ELR (cell line): ENCODE measurements at regions not wholly inside any gene's neighbourhood (a gene's known extent, or its start where the extent isn't known, plus 50 kb on each side); places are given as distances from the start of the nearest gene placed in this dataset.
"Not testable (repeated sequence)": the region's sequence is repeated elsewhere in the genome, so short reads cannot be mapped to it uniquely, and the experiment has no call there.

Experiments
- DNase-seq: peaks from one replicate; pipeline ENCODE4 v3.0.0-alpha.2; 2015; ENCODE audit warnings: low read depth

DNA sequence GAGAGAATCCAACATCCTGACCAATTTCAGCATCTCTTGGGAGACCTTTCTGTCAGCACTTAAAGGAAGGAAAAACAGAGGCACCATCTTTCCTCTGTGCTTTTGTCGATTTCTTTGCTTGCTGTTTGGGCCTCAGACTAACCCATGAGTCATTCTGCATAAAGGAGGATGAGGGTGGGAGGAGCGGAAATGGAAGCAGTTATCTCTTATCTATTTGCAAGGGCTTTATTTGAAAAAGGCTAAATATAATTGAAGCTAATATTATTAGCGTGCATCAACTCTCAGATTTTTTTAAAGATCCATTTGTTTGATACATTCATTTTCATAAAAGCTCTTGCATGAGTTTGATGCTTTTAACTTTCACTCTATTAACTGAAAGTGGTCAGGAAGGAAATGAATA lies 72.9 kb downstream of the ZNF622 start:
- peak; percentile 33 for DNase-seq

DNA sequence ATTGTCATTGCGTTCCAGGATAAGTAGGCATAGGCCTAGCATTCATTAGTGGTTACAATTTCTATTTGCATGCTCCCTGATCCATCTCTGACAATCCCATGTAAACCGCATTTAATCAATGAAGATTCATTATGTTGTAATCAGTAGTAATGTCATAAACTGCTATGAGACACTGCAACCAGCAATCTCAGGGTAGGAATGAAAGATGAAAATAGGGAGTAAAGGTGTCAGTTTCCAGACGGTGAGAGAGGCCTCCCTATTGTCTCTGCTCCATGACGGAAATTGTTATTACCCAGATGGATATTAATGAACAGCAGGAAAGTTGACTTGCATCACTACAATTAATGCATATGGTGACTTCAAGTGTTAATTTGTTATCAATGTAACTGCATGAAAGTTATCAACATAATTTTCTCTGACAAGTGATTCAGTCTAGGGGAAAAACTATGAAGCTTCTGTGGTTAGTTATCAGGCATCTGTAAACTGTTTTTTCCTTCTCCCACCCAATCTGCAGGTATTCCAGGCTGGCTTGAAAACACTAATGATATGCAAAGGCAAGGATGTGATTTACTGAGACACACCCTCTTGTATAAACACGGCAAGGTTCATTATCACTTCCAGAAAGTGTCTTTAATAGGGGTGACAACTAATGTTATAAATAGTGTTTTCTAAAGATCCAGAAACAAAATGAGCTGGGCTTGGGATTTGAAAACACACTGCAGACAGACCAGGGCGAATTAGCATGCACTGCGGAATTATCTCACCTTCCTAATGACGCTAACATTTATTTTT lies 73.5 kb downstream of the ZNF622 start:
- no peak for DNase-seq

DNA sequence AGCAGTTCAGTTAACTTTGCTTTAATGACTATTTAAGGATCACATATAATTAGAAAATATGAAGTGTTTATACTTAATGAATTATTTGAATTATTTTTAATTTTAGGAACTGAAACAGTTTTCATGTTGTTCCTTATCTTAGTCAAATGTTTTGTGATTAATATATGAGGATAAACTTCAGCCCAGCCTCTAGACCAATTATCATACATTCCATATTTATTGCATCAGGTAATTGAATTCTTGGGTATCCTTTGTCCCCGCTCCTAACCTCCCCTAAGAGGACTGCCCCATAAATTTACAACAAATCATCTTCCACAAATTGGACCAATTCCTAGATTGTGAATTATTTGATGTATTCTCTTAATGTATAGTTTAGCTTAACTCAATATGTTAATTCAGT lies 74.8 kb downstream of the ZNF622 start:
- DNase-seq, result no peak

DNA sequence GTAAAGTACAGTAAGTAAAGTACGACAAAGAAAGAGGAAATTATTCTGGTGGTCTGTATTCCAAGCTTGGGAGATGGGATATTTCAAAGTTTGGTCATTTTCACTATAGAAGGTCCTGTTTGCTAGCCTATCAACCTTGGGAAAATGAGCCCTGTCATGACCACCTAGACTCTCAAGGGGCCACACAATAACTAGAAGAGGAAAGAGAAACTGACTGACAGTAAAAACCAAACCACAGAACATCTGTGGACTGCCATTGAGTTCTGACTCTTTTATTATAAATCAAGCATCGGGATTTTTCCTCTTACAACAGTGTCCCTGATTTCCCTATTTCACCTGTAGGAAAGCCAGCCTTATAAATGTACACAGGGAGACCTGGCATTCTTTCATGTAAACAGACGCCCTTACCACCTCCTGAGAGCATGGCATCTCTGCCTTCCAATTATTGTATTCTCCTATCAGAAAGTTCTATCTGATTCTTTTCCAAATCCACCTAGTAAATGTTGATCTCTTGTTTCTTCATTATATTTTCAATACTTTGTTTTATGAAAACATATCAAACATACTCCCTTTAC lies 80.0 kb downstream of the ZNF622 start:
- no peak for DNase-seq

DNA sequence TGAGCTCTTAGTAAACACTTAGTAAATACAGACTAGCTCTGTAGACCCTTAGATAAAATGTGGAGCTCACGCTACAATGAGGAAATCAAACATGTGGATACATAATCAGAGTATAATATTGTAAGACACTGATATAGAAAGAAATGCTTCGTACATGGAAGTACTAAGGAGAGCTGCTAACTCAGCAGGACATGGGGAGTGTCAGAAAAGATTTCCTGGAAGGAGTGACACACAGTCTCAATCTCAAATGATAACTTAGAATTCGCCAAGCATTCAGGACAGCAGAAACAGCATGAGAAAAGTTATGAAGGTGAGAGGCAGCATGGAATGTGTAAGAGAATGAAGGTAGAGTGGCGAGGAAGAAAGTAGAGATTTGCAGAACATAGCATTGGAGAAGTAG lies 80.8 kb downstream of the ZNF622 start:
- DNase-seq, result no peak

DNA sequence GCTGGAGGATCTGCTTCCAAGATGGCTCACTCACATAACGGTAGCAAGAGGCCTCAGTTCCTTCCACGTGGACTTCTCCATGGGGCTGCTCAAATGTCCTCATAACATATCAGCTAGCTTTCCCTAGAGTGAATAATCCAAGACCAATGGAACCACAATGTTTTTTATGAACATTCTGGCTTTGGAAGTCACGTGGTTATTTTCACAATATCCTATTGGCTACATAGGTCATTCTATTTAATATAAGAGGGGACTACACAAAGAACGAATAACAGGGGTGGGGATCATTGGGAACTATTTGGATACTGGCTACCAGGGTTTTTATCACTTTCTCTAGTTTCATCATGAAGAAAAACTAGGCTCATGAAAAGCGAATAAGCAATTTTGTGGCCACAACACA lies 81.4 kb downstream of the ZNF622 start:
- no peak for DNase-seq

DNA sequence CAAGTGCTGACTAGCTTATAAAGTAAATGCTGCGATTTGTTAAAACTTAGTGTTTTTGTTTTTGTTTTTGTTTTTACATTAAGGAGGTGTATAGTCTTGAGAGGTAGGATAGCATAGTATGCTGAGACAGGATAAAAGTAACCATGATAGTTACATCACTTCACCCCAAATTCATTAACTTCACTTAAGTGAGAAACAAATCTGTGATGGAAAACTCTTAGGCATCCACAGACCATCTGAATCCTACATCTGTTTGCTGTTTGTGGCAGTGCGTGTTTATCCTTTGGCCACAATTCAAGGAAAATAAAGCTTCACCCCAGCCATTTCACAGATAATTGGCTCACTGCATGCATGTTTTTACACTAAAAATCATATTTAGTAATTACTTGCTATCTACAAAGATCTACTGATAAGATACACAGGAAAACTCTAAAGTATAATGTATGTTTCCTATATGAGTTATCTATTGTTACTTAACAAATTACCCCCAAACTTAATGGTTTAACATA lies 82.0 kb downstream of the ZNF622 start:
- DNase-seq, result no peak

DNA sequence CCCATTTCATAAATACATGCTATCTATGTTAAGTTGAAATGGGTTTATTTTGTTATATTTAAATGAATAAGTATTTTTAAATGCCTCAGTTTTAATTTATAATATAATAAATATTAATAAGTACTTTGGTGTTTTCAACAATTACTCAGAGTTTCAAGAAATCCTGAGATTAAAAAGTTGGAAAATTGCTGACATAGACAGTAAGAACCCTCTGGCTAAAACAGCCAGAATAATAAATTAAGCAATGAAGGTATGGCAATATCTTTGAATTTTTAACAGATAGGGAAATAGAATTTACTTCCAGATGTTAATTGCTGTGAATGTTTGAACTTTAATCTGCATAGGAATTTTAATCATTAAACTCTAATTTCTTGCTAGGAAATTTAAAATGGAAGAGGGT lies 83.6 kb downstream of the ZNF622 start:
- no peak for DNase-seq

DNA sequence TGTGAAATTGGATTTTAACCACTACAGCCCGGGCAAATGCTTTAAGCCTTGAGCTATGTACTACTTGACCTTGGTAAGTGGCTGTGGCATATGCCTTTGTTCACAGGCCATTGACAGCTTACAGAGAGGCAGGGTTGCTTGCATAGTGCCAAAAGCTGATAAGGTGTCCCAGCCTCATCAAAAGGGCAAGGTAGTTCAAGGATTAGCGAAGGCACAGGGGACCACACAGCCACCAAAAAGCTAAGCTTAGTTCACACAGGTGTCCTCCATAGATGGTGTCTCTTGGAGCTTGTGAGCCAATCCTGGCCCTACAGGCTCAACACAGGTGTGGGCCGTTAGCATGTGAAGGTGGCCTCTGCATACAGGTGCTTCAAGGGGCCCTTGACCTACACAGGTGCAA lies 86.8 kb downstream of the ZNF622 start:
- DNase-seq, result no peak

DNA sequence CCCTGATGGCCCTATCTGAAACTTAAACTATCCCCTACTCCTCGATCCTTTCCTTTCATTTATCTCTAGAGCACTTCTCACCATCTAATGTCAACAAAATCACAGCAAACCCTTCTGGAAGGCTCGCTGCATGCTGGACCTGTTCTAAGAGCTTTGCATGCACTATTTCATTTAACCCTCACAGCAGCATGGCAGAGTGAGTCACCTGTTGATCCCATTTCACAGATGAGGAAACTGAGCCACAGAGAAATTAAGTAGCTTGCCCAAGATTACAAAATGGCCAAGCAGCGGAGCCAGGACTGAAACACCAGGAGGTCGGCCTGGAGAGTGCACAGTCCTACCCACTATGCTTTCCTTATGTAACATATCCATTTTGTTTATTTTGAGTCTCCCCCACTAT lies 93.1 kb downstream of the ZNF622 start:
- DNase-seq, result no peak

DNA sequence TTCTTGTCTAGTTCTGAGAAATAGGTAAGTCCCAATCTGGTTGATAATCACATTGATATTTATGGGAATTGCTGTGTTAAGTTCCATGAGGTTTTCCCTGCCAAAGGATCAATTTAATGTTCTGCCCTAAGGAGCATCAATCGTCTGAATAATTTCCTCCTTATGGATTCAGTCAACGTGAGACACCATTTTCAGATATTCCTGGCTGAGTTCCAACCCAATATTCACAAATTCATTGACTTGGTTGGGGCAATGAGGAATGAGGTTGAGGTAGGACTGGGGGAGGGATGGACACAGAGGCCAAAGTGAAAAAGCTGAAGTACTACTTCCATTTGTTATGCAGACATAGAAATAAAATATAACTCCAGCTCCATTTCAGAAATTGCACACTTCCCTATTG lies 99.1 kb downstream of the ZNF622 start:
- DNase-seq, result no peak

DNA sequence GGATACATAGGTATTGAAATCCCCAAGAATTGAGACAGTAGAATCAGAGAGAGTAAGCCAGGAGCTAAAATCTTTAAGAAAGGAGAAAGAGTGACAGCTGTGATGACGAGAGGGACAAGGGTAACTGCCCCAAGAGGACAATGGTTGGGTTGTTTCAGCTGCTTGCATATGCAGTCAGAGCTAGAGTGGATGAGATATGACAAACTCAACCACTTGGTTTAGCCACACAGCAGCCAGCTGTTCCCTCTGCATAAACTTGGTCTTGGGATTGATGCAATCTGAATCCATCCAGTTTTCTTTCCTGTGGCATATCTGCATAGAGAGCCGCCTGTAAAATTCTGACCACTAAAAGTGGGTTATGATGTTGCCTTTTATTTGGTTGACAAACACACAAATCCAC lies 100.7 kb downstream of the ZNF622 start:
- no peak for DNase-seq

DNA sequence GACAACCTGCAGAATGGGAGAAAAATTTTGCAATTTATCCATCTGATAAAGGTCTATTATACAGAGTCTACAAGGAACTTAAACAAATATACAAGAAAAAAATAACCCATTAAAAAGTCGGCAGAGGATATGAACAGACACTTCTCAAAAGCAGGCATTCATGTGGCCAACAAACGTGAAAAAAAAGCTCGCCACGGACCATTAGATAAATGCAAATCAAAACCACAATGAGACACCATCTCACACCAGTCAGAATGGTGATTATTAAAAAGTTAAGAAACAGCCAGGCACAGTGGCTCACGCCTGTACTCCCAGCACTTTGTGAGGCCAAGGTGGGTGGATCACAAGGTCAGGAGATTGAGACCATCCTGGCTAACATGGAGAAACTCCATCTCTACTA lies 112.2 kb downstream of the ZNF622 start:
- DNase-seq, result not testable (repeated sequence)

DNA sequence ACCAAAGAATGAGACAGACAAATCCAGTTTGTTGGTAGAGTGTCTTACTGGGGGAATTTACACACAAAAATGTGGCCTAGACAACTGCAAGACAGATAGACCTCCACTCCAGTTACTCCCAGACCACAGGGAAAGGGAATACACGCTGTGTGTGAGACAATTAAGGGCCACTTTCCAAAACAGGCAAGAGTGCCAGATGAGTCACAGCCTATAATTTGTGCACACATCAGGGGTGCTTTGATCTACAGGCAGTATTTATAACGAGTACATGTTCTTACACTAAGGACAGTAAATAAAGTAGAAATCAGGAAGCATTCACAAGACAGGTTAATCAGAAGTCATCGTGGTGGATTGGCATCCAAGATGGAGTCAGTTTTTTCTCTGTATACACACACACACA lies 114.8 kb downstream of the ZNF622 start:
- DNase-seq, result no peak

DNA sequence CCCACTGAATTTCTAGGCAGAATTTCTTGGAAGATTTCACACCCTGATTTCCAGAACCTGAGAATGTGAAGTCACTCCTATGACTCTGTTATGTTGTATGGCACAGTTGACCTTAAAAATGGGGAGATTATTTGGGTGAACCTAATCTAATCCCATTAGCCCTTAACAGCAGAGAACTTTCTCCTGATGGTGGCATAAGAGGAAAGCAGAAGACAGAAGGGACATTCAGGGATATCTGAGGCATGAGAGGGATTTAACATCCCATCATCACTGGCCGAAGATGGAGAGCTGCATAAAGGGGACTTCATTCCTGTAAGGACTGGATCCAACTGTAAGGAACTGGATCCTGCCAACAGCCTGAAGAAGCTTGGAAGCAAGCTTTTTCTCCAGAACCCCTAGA lies 119.2 kb downstream of the ZNF622 start:
- no peak for DNase-seq

DNA sequence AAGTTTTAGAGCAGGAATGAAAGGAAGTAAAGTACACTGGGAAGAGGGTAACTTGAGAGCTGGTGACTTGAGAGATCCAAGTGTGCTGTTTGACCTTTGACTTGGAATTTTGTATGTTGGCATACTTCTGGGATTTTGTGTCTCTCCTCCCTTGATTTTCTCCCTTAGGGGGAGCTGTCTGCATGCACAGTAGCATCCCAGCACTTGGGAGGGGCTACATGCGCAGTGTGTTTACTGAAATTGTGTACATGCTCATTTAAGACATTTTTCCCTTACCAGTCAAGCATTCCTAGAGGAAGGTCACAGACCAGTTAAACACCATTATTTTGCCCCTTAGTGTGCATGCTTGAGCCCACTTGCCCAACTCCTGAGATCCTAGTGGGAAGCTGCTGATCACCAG lies 120.1 kb downstream of the ZNF622 start:
- DNase-seq, result peak; percentile 40

DNA sequence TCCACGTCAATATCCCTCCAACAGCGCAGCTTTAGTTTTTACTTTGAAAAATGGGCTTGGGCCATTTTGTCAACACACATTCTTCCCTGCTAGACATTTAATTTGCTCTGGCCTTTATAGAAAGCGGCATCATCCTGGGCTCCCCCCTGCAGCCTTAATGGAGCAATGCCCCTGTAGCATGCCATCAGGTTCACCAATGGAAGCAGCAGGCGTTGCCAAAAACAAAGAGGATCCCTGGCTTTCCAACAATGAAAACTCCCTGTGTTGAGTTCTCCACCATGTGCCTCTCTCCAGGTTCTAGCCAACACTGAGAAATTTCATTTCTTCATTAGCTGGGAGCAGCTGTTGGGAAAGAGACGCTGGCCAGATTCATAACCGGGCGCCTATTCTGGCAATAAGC lies 139.5 kb downstream of the ZNF622 start:
- DNase-seq, result no peak

DNA sequence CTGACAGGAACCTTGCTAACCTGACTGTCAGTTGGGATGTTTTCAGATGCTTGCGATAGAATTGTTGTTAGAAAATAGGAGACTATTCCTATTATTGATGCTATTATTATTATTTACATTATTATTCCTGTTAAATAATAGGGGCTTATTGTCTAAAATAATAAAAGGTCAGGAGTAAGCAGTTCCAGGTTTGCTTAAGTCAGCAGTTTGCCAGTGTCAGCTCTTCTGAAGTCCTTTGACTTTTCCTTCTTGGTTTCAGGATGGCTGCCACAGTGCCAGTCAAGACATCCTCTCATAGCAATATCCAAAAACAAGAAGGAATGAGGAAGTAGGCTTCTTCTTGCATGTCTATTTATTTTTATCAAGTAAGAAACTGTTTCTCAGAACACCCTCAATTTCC lies 141.7 kb upstream of the MARCHF11 start:
- DNase-seq, result no peak

DNA sequence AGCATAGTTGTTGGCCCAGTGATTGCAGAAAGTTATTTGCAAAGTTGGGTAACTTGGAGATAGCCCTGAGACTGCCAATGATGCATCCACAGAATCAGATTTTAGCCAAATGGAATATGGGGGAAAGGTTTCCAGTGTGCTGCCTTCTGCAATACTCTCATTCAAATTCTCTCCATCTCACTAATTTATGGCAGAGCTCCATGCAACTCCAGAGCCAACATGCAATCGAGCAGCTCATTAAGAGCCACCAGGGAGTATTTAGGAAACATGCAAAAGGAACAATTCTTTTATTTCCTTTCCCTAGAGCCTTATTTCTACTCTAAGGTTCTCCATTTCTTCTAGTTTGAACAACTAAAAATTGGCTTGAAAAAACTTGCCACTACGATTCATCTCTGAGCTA lies 135.9 kb upstream of the MARCHF11 start:
- DNase-seq, result no peak

DNA sequence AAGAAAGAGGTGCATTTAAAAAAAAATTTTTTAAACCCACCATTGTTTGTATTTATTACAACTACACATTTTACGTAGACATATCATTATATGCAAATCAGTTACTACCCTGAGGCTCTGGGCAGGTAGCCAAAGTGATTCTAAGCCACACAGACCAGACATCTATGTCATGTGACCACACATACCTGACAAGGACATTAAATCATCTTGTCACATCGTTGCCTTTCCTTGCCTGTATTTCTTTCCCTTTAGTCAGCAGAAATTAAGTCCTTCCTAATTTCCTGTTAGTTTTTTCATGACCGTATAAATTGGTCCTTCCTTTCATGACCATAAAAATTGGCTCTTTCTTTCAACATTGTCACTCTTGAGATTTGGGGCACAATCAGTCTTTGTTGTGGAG lies 134.2 kb upstream of the MARCHF11 start:
- no peak for DNase-seq

DNA sequence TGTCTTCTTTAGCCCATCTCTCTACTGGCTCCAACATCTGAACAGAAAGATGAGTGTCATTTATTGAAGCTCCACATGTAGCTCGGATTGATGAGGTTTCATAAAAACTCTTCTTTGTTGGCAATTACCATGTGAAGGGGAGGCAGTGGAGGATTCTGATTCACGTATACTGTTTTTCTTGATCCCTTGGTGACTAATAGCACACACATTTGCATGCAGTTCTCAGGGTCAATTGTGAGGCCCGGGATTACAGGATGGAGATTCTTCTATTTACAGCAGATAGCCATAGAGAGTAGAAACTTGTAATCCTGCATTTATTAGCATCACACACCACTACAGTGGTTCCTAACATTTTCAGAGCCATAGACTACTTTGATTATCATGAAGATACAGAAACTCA lies 133.2 kb upstream of the MARCHF11 start:
- peak; percentile 39 for DNase-seq

DNA sequence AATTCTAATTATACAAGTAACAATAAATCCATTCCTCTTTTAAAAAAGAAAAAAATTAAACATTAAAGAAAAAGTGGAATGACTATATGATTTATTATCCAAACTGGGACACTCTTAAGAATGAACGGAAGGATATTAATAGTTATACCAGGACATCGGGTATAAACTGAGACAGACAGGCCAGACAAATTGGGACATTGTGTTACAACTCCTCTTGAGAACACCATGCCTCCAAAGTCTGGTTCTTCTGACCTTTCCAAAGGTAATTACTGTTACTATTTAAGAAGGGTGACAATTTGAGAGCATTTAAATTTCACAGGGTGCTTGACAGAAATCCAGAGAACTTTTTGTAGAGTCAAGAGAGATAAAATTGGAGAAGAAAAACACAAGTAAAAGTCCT lies 132.1 kb upstream of the MARCHF11 start:
- DNase-seq, result no peak

DNA sequence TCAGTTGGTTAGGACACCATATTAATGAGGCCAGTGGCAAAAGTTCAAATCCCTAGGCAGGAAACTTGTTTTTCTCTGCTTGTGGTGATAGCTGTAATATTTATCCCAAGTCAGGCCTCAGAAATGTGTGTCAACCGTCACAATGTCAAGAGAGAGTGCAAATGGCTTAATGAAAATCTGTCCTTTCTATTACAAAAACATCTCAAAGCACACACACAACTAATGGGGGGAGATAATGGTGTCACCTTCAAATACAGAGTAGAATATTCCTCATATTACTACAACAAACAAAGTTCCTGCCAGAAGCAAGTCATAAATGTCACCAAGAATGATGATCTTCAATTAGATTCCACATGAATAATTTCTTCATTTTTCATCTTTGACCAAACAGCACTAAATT lies 127.2 kb upstream of the MARCHF11 start:
- no peak for DNase-seq

DNA sequence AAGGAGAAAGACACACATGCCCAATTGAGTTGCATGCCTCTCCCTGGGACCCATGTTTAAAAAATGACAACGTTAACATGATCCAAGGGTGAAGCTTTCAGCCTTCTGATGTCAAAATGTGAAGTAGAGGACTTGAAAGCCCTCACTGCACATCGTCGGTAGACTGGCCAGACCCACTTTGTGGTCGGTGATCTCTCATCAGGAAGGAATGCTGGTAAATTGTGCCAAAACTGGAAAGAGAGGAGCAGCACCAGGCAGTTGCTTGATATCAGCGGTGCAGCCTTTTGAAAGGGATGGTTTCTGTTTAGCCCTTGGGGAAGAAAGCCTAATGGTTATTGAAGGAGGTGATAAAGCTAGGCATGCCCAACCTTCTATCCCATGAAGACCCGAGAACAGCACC lies 125.3 kb upstream of the MARCHF11 start:
- DNase-seq, result peak; percentile 34
